GM19351 (cell line): ENCODE measurements at regions not wholly inside any gene's neighbourhood (a gene's known extent, or its start where the extent isn't known, plus 50 kb on each side); places are given as distances from the start of the nearest gene placed in this dataset.
"Not testable (repeated sequence)": the region's sequence is repeated elsewhere in the genome, so short reads cannot be mapped to it uniquely, and the experiment has no call there.

Experiments used
- ATAC-seq: cut with Tn5 transposase; IDR thresholded peaks from one replicate; pipeline ENCODE4 v1.9.1; 2021; ENCODE audit warnings: mild to moderate bottlenecking, moderate library complexity; ENCODE audit not compliant: unreplicated experiment

GRCh38 chr2:180927030-180927686, 53.2 kb upstream of the UBE2E3 start:
- ATAC-seq = no peak

- no peak for ATAC-seq
These were observed 54.7 kb upstream of the UBE2E3 start for GRCh38 chr2:180925700-180926099.

DNA sequence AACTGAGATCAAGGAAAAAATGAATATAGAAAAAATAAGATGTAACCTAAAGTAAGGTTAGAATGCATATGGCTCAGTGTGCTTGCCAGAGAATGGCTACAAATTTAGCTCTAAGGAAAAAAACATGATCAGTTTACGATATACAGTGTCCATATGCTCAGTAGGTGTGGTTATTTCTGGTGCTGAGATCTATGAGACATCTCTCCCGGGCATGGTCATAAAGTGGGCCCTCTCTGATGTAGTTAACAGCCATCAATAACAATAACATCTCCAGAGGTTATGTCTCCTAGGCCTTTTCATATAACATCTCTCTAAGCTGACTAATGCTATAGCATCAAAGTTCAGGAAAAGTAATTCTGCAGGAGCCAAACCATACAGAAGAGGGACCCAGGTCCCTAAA, 56.3 kb upstream of the UBE2E3 start:
- ATAC-seq = no peak

GRCh38 chr2:180910831-180911665, 69.4 kb upstream of the UBE2E3 start:
- ATAC-seq = no peak

DNA sequence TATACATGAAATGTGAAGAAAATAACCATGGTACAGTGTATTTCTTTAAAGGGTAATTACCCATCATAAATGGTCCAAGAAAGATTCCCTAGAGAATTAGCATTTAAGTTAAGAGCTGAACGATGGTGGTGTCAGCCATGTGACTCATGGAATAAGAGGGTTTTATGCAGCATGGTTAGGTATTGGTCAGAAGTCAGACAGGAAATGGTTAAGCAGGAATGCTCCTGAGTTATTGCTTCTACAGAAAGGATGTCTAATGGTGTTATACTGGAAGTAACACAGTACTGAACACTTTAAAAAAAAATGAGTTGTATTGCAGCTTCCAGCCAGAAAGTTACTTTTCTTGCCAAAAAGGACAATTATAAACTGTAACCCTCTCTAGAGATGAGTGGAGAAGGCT, 72.7 kb upstream of the UBE2E3 start:
- no peak for ATAC-seq

DNA sequence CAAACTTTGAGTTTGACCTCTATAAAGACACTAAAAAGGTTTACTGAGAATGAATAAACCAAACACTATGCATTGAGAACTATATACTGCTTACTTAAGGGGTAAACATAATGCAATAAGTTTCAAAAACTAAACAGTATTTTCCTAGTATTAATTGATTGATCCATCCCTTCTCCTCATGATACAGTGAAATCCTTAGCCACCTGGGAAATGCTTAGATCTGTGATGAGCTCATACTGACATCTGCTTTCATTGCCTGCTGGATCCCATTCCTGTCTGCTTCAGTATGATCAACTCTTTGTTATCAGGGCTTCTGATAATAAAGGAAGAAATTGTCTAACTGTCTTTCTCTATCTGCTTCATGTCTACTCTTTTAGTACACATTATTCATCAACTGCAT, 74.9 kb upstream of the UBE2E3 start:
- no peak for ATAC-seq

DNA sequence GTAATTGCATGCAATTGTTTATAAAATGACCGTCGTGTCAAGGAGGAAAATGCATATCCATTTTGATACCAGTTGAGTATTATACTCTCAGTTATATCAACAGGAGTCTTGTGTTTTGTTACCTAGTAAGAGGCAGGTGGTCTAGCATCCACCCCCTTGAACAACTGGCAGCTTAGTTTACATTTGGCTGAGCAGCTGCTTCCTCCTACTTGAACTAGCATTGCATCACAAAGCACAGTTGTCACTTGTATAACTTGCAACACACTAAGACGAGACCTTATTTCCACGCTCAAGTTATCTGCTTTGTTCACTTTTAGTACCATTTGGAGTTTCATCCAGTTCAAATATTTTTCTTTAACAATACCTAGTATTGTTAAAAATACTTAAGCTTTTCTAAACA, 75.4 kb upstream of the UBE2E3 start:
- ATAC-seq = no peak

GRCh38 chr2:180901331-180901730, 79.1 kb upstream of the UBE2E3 start:
- ATAC-seq = no peak

DNA sequence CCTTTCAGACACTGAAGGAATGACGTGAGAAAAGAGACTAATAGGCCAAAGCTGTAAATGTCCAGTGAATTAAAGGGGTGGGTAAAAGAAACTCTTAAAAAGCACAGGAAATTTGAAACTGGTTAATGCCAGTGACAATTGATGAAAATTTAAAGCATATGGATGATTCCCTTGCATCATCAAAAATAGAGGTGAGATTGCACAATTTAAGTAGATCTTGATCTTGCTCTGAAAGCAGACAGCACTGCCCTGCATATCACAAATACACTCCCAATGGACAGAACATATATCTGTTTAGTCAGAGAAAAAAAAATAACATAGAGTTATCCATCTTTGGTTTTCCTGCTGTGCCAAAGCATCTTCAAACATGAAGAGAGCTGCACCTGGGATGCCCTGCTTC, 86.7 kb upstream of the UBE2E3 start:
- no peak for ATAC-seq

DNA sequence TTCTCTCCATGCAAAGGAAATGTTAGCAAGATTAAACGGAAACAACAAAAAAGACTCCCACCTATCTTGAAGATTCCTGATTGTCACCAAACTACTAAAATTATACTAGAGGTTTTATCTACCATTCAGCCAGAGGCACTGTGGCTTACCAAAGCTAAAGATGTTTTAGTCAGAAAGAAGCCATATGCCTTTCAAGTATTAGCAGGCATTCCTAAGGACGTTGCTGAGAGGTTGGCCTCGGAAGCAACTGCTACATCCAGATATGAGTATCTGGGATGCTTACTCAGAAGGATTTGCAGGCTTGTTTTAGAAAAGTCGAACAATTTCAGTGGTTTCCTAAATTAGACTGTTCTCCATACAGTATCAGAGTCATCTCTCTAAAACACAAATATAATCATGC, 88.3 kb upstream of the UBE2E3 start:
- ATAC-seq = no peak

DNA sequence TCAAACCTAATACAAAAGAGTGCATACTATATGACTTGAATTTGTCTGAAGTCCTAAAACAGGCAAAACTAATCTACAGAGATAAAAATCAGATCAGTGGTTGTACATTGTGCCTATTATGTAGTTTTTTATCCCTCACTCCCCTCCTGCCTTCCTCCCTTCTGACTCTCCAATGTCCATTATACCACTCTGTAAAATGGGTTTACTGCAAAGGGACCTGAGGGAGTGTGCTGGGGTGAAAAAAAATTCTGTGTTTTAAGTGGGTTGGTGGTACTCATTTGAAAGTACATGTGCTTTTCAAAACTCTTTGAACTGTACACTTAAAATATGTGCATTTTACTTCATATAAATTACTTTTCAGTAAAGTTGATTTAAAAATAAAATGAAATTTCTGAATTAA, 89.0 kb upstream of the UBE2E3 start:
- no peak for ATAC-seq

GRCh38 chr2:180890781-180891180, 89.6 kb upstream of the UBE2E3 start:
- no peak for ATAC-seq

- ATAC-seq = no peak
These were observed 97.4 kb upstream of the UBE2E3 start for GRCh38 chr2:180882959-180883358.

DNA sequence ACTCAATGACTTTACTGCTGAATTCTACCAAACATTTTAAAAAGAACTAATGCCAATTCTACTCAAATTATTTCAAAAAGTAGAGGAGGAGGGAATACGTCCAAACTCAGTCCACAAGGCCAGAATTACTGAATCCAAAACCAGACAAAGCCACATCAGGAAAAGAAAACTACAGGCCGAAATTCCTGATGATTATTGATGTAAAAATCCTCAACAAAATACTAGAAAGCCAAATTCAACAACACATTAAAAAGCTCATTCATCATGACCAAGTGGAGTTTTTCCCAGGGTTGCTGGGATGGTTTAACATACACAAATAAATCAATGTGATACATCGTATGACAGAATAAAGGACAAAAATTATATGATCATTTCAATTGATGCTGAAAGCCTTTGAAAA, 103.9 kb upstream of the UBE2E3 start:
- ATAC-seq = no peak

DNA sequence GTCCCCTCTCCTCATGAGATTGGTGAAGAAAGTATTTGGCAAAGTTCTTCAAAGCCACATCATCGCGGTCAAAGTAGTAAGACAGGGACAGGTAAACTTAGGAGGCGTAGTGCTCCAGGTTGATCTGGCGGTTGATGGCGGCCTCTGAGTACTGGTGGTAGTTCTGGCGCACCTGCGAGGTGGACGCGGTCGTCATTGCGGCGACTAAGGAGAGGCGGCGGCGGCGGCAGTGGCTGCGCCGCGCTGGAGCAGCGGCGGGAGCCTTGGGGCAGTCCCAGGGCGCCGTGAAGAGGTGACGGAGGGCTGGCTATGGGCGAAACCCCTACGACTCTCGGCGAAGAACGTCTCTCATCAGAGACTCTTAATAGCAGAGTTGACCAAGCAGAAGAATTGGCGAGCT, 107.2 kb upstream of the UBE2E3 start:
- no peak for ATAC-seq

GRCh38 chr2:180872781-180873180, 107.6 kb upstream of the UBE2E3 start:
- ATAC-seq = not testable (repeated sequence)

DNA sequence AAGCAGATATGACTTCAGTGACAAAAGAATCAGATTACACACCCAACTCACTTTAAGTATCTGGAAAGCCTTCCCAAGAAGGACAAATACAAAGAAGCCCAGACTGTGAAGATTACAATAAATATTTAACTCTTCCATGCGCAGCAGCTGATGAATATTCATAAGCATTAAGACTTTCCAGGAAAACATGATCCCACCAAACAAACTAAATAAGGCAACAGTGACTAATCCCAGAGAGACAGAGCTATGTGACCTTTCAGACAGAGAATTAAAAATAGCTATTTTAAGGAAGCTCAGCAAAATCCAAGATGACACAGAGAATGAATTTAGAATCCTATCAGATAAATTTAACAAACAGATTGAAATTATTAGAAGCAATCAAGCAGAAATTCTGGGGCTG, 108.2 kb upstream of the UBE2E3 start:
- no peak for ATAC-seq

- ATAC-seq = no peak
These were observed 108.8 kb upstream of the UBE2E3 start for GRCh38 chr2:180871649-180872048.

GRCh38 chr2:180849851-180850250, 130.6 kb upstream of the UBE2E3 start:
- ATAC-seq = no peak

GRCh38 chr2:180848393-180848792, 132.0 kb upstream of the UBE2E3 start:
- ATAC-seq = no peak

GRCh38 chr2:180846756-180847472, 133.5 kb upstream of the UBE2E3 start:
- no peak for ATAC-seq

DNA sequence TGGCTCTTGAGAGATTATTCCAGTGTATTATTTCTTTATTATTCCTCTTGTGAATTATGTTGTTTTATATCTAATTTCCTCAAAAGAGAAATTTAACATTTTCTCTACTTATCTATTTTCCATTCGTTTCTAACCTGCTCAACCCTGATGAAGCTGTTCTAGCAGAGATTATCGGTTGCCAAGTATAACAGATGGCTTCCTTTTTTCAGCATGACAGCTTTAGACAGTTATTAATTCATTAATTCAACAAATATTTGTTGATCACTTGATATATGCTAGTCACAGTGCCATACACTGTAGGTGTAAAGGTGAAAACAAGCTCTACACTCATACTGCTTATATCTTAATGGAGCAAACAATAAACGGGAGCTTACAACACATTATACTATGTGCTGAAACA, 137.9 kb upstream of the UBE2E3 start:
- ATAC-seq = no peak
